GM21723 (cell line): ENCODE measurements at regions not wholly inside any gene's neighbourhood (a gene's known extent, or its start where the extent isn't known, plus 50 kb on each side); places are given as distances from the start of the nearest gene placed in this dataset.

Source experiments
- ATAC-seq: cut with Tn5 transposase; IDR thresholded peaks from one replicate; pipeline ENCODE4 v1.9.1; 2021; ENCODE audit warnings: mild to moderate bottlenecking, moderate library complexity; ENCODE audit not compliant: unreplicated experiment

DNA sequence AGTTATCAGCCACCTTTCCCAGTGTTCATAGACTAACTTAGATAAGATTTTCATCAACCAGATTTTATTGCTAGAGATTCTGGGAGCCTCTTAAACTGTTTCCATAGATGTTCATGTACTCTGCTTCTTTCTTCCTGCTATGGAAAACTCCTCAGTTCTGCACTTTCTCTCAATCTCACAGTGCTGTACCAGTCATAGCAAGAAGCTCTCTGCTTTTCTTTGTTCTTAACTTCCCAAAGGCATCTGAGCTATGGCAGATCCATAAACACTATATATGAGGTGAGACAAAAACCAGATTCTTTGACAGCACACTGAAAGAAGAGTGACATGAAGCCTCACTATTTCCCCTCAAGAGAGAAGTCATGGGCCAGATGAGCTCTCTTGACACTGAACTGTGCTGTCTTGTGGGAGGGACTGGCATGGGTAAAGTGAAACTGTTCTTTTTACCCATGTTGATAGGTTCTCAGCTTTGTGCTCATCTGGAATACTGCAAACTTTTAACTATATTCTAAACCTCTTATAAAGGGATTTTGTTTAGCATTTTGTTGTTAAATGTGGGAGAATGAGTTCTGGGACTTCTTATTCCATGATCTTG is 64.2 kb upstream of the LYPLAL1 start:
- peak; percentile 72 for ATAC-seq

DNA sequence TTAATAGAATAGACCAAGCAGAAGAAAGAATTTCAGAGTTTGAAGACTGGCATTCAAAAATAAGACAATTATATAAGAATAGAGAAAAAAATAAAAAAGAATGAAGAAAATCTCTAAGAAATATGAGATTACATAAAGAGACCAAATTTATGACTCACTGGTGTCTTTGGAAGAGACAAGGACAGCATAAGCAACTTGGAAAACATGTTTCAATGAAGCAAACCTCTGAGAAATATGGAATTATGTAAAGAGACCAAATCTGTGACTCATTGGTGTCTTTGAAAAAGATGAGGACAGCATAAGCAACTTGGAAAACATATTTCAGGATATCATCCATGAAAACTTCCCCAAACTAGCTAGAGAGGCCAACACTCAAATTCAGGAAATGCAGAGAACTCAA is 60.4 kb upstream of the LYPLAL1 start:
- ATAC-seq, result no peak

GRCh38 chr1:219114014-219114413 is 59.7 kb upstream of the LYPLAL1 start:
- ATAC-seq, result no peak

- ATAC-seq, result no peak
Measured at GRCh38 chr1:219119839-219120238, 53.8 kb upstream of the LYPLAL1 start.

GRCh38 chr1:219120624-219121544 is 52.8 kb upstream of the LYPLAL1 start:
- ATAC-seq, result no peak

- no peak for ATAC-seq
Measured at GRCh38 chr1:219121679-219122078, 52.0 kb upstream of the LYPLAL1 start.

GRCh38 chr1:219123036-219123435 is 50.6 kb upstream of the LYPLAL1 start:
- ATAC-seq, result no peak
